ENCODE measurements at regions not wholly inside any gene's neighbourhood (a gene's known extent, or its start where the extent isn't known, plus 50 kb on each side); places are given as distances from the start of the nearest gene placed in this dataset.
"Not testable (repeated sequence)": the region's sequence is repeated elsewhere in the genome, so short reads cannot be mapped to it uniquely, and the experiment has no call there.

GRCh38 chr4:23097251-23097650 lies 404.5 kb downstream of the GBA3 start:
- no peak for DNase-seq (ENCODE audit: low read depth in 2 of 2)

GRCh38 chr4:23091711-23092110 lies 399.0 kb downstream of the GBA3 start:
- no peak for DNase-seq (ENCODE audit: low read depth in 2 of 2)

- no peak for DNase-seq (ENCODE audit: low read depth in 2 of 2)
Measured at GRCh38 chr4:23085249-23085568, 392.5 kb downstream of the GBA3 start.

GRCh38 chr4:23084559-23085248 lies 392.0 kb downstream of the GBA3 start:
- no peak for DNase-seq (ENCODE audit: low read depth in 2 of 2)

- no peak for DNase-seq (ENCODE audit: low read depth in 2 of 2)
Measured at GRCh38 chr4:23083391-23083790, 390.7 kb downstream of the GBA3 start.

GRCh38 chr4:23080171-23080570 lies 387.4 kb downstream of the GBA3 start:
- not testable (repeated sequence) for DNase-seq (ENCODE audit: low read depth in 2 of 2)

- no peak for DNase-seq (ENCODE audit: low read depth in 2 of 2)
Measured at GRCh38 chr4:23070848-23071570, 378.3 kb downstream of the GBA3 start.

- DNase-seq (ENCODE audit: low read depth in 2 of 2): no peak
Measured at GRCh38 chr4:23068756-23069155, 376.0 kb downstream of the GBA3 start.

GRCh38 chr4:23068287-23068686 lies 375.6 kb downstream of the GBA3 start:
- no peak for DNase-seq (ENCODE audit: low read depth in 2 of 2)

- DNase-seq (ENCODE audit: low read depth in 2 of 2): no peak
Measured at GRCh38 chr4:23062188-23062587, 369.5 kb downstream of the GBA3 start.

GRCh38 chr4:23061431-23061830 lies 368.7 kb downstream of the GBA3 start:
- no peak for DNase-seq (ENCODE audit: low read depth in 2 of 2)

- no peak for DNase-seq (ENCODE audit: low read depth in 2 of 2)
Measured at GRCh38 chr4:23060776-23061175, 368.0 kb downstream of the GBA3 start.

- no peak for DNase-seq (ENCODE audit: low read depth in 2 of 2)
Measured at GRCh38 chr4:23058165-23058776, 365.5 kb downstream of the GBA3 start.

- DNase-seq (ENCODE audit: low read depth in 2 of 2): no peak
Measured at GRCh38 chr4:23041501-23041900, 348.8 kb downstream of the GBA3 start.

GRCh38 chr4:23040539-23040938 lies 347.8 kb downstream of the GBA3 start:
- no peak for DNase-seq (ENCODE audit: low read depth in 2 of 2)

- no peak for DNase-seq (ENCODE audit: low read depth in 2 of 2)
Measured at GRCh38 chr4:23039818-23040217, 347.1 kb downstream of the GBA3 start.

- no peak for DNase-seq (ENCODE audit: low read depth in 2 of 2)
Measured at GRCh38 chr4:23038626-23039491, 346.1 kb downstream of the GBA3 start.

GRCh38 chr4:23036921-23037495 lies 344.3 kb downstream of the GBA3 start:
- no peak for DNase-seq (ENCODE audit: low read depth in 2 of 2)

- DNase-seq (ENCODE audit: low read depth in 2 of 2): no peak
Measured at GRCh38 chr4:23036503-23036902, 343.8 kb downstream of the GBA3 start.

GRCh38 chr4:23035521-23036056 lies 342.9 kb downstream of the GBA3 start:
- DNase-seq (ENCODE audit: low read depth in 2 of 2): no peak

GRCh38 chr4:23034731-23035130 lies 342.0 kb downstream of the GBA3 start:
- no peak for DNase-seq (ENCODE audit: low read depth in 2 of 2)

- DNase-seq (ENCODE audit: low read depth in 2 of 2): no peak
Measured at GRCh38 chr4:23033796-23034195, 341.1 kb downstream of the GBA3 start.

All from stimulated activated CD4-positive, alpha-beta T cell treated with anti-CD3 and anti-CD28 coated beads, Interleukin-15, amount 100 ng/mL, for 48 hours (primary cell).